ENCODE measurements at regions not wholly inside any gene's neighbourhood (a gene's known extent, or its start where the extent isn't known, plus 50 kb on each side); places are given as distances from the start of the nearest gene placed in this dataset.

DNA sequence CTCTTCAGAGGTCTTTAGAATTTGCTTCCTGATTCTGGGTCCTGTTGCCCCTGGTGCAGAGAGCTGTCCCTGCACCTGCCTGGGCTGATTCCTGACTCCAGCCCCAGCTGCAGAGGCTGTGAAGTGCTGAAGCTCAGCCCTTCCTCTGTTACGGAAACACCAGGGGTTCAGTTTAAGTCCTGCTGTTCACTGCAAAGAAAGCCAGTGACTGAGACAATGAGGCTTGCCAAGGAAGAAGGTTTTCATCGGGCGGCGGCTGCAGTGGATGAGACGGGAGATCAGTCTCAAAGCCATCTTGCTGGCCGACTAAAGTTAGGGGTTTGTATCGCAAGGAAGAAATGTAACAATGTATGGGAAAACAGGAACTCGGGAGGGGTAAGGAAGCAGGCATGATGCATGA lies 142.4 kb upstream of the ZNF236 start:
- H3K36me3 ChIP-seq: no peaks in the 10 kb centered on the region
- no peaks in the 10 kb centered on the region for H3K4me1 ChIP-seq
- intact Hi-C loops (cut with DNase I; ENCODE audit: low total_unique reads): no loop called here
- TF ChIP-seq, protein P1, sequence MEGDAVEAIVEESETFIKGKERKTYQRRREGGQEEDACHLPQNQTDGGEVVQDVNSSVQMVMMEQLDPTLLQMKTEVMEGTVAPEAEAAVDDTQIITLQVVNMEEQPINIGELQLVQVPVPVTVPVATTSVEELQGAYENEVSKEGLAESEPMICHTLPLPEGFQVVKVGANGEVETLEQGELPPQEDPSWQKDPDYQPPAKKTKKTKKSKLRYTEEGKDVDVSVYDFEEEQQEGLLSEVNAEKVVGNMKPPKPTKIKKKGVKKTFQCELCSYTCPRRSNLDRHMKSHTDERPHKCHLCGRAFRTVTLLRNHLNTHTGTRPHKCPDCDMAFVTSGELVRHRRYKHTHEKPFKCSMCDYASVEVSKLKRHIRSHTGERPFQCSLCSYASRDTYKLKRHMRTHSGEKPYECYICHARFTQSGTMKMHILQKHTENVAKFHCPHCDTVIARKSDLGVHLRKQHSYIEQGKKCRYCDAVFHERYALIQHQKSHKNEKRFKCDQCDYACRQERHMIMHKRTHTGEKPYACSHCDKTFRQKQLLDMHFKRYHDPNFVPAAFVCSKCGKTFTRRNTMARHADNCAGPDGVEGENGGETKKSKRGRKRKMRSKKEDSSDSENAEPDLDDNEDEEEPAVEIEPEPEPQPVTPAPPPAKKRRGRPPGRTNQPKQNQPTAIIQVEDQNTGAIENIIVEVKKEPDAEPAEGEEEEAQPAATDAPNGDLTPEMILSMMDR (IDR thresholded peaks at IDR 0.05): no peak
- H3K9me3 ChIP-seq: no peaks in the 10 kb centered on the region
- no peaks in the 10 kb centered on the region for H3K27me3 ChIP-seq
- DNase-seq: no peak
- H3K27ac ChIP-seq: no peak overlapping the region
- no peak overlapping the region for H3K4me3 ChIP-seq

DNA sequence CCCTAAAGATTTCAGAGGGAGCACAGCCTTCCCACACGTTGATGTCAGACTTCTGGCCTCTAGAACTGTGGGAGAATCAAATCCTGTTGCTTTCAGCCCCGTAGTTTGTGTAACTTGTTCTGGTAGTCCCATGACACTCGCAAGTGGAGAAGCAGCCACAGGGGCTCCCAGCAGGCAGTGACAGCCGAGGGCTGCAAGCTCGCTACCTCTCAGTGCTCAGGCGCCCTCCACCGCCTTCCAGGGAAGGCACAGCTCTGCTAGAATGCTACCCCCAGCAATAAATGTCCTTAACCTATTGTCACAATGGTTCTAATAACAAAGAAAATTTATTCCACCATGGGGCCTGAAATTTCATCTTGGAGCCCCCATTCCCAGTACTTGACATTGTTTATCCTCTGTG lies 143.1 kb upstream of the ZNF236 start:
- H3K4me3 ChIP-seq: no peak overlapping the region
- DNase-seq: no peak
- H3K36me3 ChIP-seq: no peaks in the 10 kb centered on the region
- no peaks in the 10 kb centered on the region for H3K27me3 ChIP-seq
- H3K9me3 ChIP-seq: no peaks in the 10 kb centered on the region
- no peak overlapping the region for H3K27ac ChIP-seq
- no peaks in the 10 kb centered on the region for H3K4me1 ChIP-seq
- TF ChIP-seq, protein P1 (IDR thresholded peaks at IDR 0.05): no peak
- intact Hi-C loops (cut with DNase I; ENCODE audit: low total_unique reads): no loop called here

DNA sequence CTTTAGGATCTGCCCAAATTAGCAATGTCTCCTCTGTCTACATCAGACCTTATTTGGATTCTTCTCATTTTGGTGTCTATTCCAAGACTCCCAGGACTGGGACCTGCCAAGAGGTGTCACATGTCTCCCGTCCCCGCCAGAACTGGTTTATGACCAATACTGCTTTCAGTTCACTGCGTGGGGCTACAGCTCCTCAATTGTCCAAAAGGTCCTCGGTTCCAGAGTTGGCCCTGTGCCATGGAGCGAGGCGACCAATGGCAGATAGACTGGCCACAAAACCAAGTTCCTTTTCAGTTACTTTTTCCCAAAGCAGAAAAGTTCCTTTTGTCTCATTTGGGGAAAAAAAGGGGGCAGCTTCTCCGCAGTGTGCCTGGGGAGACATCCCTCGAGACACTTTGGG lies 144.1 kb upstream of the ZNF236 start:
- DNase-seq: peak; percentile 37 to 71
- Histone ChIP-seq H3K27me3 (no peaks in the 10 kb centered on the region), H3K9me3 (no peaks in the 10 kb centered on the region), H3K4me1 (no peaks in the 10 kb centered on the region), H3K36me3 (no peaks in the 10 kb centered on the region), H3K4me3 (no peak overlapping the region), H3K27ac (no peak overlapping the region)
- intact Hi-C loops (cut with DNase I; ENCODE audit: low total_unique reads): no loop called here
- TF ChIP-seq, protein P1 (IDR thresholded peaks at IDR 0.05): no peak

DNA sequence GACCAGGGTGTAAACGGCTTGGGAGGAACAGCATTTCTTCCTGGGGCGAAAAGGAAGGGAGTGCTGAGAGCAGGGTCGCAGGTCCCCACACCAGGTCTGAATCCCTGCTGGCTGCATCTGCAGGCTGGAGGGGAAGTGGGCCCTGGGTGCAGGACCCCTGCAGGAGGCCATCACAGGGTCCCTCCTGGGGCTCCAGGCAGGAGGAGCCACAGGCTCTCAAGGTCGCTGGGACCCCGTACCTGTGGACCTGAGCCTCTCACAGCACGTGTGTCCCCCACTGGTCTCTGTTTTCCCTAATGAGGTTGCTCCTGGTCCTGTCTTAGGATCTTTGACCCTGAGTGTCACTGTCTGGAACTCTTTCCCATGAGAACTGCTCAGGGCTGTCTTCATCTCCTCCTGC lies 147.8 kb upstream of the ZNF236 start:
- no peak overlapping the region for H3K4me3 ChIP-seq
- no peaks in the 10 kb centered on the region for H3K9me3 ChIP-seq
- H3K4me1 ChIP-seq: no peaks in the 10 kb centered on the region
- TF ChIP-seq, protein P1 (IDR thresholded peaks at IDR 0.05): no peak
- no peak overlapping the region for H3K27ac ChIP-seq
- no peaks in the 10 kb centered on the region for H3K27me3 ChIP-seq
- H3K36me3 ChIP-seq: no peaks in the 10 kb centered on the region
- DNase-seq: no peak
- intact Hi-C loops (cut with DNase I; ENCODE audit: low total_unique reads): no loop called here

DNA sequence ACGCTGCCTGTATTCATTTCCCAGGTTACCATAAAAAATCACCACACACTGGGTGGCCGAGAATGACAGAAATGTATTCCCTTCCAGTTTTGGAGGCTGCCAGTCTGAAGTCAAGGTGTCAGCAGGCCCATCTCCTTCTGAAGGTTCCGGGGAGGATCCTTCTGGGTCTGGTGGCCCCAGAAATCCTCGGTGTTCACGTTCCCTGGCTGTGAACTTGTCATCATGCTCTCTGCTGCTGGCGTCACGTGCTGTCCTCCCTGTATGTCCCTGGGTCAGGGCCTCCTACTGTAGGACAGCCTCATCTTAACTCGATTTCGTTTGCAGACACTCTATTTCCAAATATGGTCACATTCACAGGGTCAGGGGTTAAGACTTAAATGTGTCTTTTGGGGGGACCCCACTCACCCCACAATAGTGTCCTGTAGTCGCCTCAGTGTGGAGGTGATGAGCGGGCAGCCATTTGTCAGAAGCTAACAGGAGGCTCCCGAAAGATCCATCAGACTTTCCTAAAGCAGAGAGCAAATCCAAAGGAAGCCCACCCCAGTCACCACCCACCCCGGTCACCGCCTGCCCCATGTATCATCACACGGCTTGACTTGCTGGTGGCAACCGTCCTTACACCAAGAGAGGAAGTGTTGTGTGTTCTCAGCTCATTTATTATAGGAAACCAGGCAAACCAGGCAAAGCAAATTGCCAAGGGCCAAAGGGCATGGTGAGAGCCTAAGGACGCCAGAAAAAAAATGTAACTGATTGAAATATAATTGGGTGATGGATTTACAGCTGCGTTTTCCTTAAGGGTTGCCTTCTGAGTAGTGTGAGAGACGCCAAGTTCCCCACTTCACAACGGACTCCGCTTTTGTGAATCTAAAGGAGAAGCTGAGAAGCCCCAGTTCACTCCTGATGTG lies 148.8 kb upstream of the ZNF236 start:
- DNase-seq: no peak
- H3K36me3 ChIP-seq: no peaks in the 10 kb centered on the region
- H3K4me3 ChIP-seq: no peak overlapping the region
- intact Hi-C loops (cut with DNase I; ENCODE audit: low total_unique reads): no loop called here
- H3K27me3 ChIP-seq: no peaks in the 10 kb centered on the region
- TF ChIP-seq, protein P1 (IDR thresholded peaks at IDR 0.05): no peak
- H3K27ac ChIP-seq: no peak overlapping the region
- no peaks in the 10 kb centered on the region for H3K4me1 ChIP-seq
- H3K9me3 ChIP-seq: no peaks in the 10 kb centered on the region

Data from tibial artery (tissue), 4 donors.